Lower leg skin (tissue), 3 donors: ENCODE measurements at regions not wholly inside any gene's neighbourhood (a gene's known extent, or its start where the extent isn't known, plus 50 kb on each side); places are given as distances from the start of the nearest gene placed in this dataset.
"Not testable (repeated sequence)": the region's sequence is repeated elsewhere in the genome, so short reads cannot be mapped to it uniquely, and the experiment has no call there.

Experiments used
- POLR2A ChIP-seq, 2 donors: fragments of 450-650 bp; IDR thresholded peaks; one replicate each; pipeline ENCODE4 v1.6.1; 2016 to 2017; ENCODE audit warnings: antibody characterized with exemption in 2 of 2, mild to moderate bottlenecking in 1 of 2, moderate library complexity in 1 of 2
- TF ChIP-seq, protein P1 (sequence below), 3 donors: fragments of 450-650 bp; IDR thresholded peaks; one replicate each; pipeline ENCODE4 v1.5.1; 2016; ENCODE audit warnings: antibody characterized with exemption in 3 of 3, mild to moderate bottlenecking in 3 of 3, moderate library complexity in 2 of 3

DNA sequence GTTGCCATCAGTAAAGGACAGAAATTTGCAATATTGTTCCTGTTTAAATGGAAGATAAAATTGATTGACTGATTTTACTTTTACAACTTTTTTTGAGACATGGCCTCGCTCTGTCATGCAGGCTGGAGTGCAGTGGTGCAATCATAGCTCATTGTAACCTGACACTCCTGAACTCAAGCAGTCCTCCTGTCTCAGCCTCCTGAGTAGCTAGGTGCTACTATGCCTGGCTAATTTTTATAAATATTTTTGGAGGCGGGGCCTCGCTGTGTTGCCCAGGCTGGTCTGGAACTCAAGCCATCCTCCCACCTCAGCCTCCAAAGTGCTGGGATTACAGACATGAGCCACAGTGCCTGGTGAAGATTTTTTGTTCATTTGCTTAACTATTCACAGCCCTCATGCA lies 96.8 kb upstream of the GARIN1A start:
- TF ChIP-seq, protein P1, sequence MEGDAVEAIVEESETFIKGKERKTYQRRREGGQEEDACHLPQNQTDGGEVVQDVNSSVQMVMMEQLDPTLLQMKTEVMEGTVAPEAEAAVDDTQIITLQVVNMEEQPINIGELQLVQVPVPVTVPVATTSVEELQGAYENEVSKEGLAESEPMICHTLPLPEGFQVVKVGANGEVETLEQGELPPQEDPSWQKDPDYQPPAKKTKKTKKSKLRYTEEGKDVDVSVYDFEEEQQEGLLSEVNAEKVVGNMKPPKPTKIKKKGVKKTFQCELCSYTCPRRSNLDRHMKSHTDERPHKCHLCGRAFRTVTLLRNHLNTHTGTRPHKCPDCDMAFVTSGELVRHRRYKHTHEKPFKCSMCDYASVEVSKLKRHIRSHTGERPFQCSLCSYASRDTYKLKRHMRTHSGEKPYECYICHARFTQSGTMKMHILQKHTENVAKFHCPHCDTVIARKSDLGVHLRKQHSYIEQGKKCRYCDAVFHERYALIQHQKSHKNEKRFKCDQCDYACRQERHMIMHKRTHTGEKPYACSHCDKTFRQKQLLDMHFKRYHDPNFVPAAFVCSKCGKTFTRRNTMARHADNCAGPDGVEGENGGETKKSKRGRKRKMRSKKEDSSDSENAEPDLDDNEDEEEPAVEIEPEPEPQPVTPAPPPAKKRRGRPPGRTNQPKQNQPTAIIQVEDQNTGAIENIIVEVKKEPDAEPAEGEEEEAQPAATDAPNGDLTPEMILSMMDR (IDR thresholded peaks at IDR 0.05), result not testable (repeated sequence)
- not testable (repeated sequence) for TF ChIP-seq POLR2A (IDR thresholded peaks at IDR 0.05)
